T-helper 2 cell treated with Interferon-gamma antibody and Interleukin-4, amounts not matched to agents 5 μg/mL and 100 μg/mL, for 36 hours (primary cell): ENCODE measurements at regions not wholly inside any gene's neighbourhood (a gene's known extent, or its start where the extent isn't known, plus 50 kb on each side); places are given as distances from the start of the nearest gene placed in this dataset.

Experiments
- DNase-seq: peaks from one replicate; pipeline ENCODE4 v3.0.0; 2021; ENCODE audit warnings: low spot score
- H3K27ac Mint-ChIP-seq: one replicate; pipeline ENCODE4 v1.8.0; 2021; ENCODE audit warnings: mild to moderate bottlenecking, mixed read lengths
- H3K27me3 Mint-ChIP-seq: one replicate; pipeline ENCODE4 v1.8.0; 2021; ENCODE audit warnings: low read depth, mixed read lengths
- H3K36me3 Mint-ChIP-seq: one replicate; pipeline ENCODE4 v1.8.0; 2021; ENCODE audit warnings: low read depth, mixed read lengths
- H3K4me1 Mint-ChIP-seq: one replicate; pipeline ENCODE4 v1.8.0; 2021; ENCODE audit warnings: low read depth, mixed read lengths
- H3K4me3 Mint-ChIP-seq: one replicate; pipeline ENCODE4 v1.8.0; 2022; ENCODE audit warnings: mild to moderate bottlenecking, moderate library complexity, mixed read lengths
- H3K9me3 Mint-ChIP-seq: one replicate; pipeline ENCODE4 v1.8.0; 2021; ENCODE audit warnings: mixed read lengths

GRCh38 chr16:9199751-9200150 is 108.3 kb downstream of the HAPSTR1 start:
- H3K36me3 Mint-ChIP-seq: no peaks in the 10 kb centered on the region
- no peak overlapping the region for H3K4me3 Mint-ChIP-seq
- no peaks in the 10 kb centered on the region for H3K27me3 Mint-ChIP-seq
- no peaks in the 10 kb centered on the region for H3K4me1 Mint-ChIP-seq
- H3K27ac Mint-ChIP-seq: no peak overlapping the region
- DNase-seq: no peak
- no peaks in the 10 kb centered on the region for H3K9me3 Mint-ChIP-seq

GRCh38 chr16:9203956-9204355 is 112.5 kb downstream of the HAPSTR1 start:
- Mint-ChIP-seq H3K27ac (no peak overlapping the region), H3K4me1 (no peaks in the 10 kb centered on the region), H3K36me3 (no peaks in the 10 kb centered on the region), H3K27me3 (no peaks in the 10 kb centered on the region), H3K9me3 (no peaks in the 10 kb centered on the region), H3K4me3 (no peak overlapping the region)
- DNase-seq: no peak

GRCh38 chr16:9205661-9206060 is 114.2 kb downstream of the HAPSTR1 start:
- no peak for DNase-seq
- no peak overlapping the region for H3K4me3 Mint-ChIP-seq
- no peaks in the 10 kb centered on the region for H3K27me3 Mint-ChIP-seq
- H3K36me3 Mint-ChIP-seq: no peaks in the 10 kb centered on the region
- H3K4me1 Mint-ChIP-seq: no peaks in the 10 kb centered on the region
- H3K27ac Mint-ChIP-seq: no peak overlapping the region
- no peaks in the 10 kb centered on the region for H3K9me3 Mint-ChIP-seq

- no peak for DNase-seq
- H3K36me3 Mint-ChIP-seq: no peaks in the 10 kb centered on the region
Observed at GRCh38 chr16:9206156-9206555, 114.7 kb downstream of the HAPSTR1 start.

GRCh38 chr16:9212621-9213020 is 121.2 kb downstream of the HAPSTR1 start:
- H3K27me3 Mint-ChIP-seq: no peaks in the 10 kb centered on the region
- no peak overlapping the region for H3K4me3 Mint-ChIP-seq
- DNase-seq: no peak
- H3K36me3 Mint-ChIP-seq: no peaks in the 10 kb centered on the region
- no peaks in the 10 kb centered on the region for H3K9me3 Mint-ChIP-seq
- no peak overlapping the region for H3K27ac Mint-ChIP-seq
- H3K4me1 Mint-ChIP-seq: no peaks in the 10 kb centered on the region

More at GRCh38 chr16:9206156-9206555, 114.7 kb downstream of the HAPSTR1 start:
- H3K9me3 Mint-ChIP-seq: no peaks in the 10 kb centered on the region
- no peak overlapping the region for H3K4me3 Mint-ChIP-seq
- H3K4me1 Mint-ChIP-seq: no peaks in the 10 kb centered on the region
- no peaks in the 10 kb centered on the region for H3K27me3 Mint-ChIP-seq
- H3K27ac Mint-ChIP-seq: no peak overlapping the region

GRCh38 chr16:9219813-9220212 is 128.4 kb downstream of the HAPSTR1 start:
- H3K36me3 Mint-ChIP-seq: no peaks in the 10 kb centered on the region
- DNase-seq: no peak
- H3K27me3 Mint-ChIP-seq: no peaks in the 10 kb centered on the region
- H3K9me3 Mint-ChIP-seq: no peaks in the 10 kb centered on the region
- H3K4me3 Mint-ChIP-seq: no peak overlapping the region
- no peaks in the 10 kb centered on the region for H3K4me1 Mint-ChIP-seq
- no peak overlapping the region for H3K27ac Mint-ChIP-seq

- no peak for DNase-seq
- Mint-ChIP-seq H3K9me3 (no peaks in the 10 kb centered on the region), H3K4me1 (no peaks in the 10 kb centered on the region), H3K36me3 (no peaks in the 10 kb centered on the region), H3K27ac (no peak overlapping the region), H3K4me3 (no peak overlapping the region), H3K27me3 (no peaks in the 10 kb centered on the region)
Observed at GRCh38 chr16:9225527-9226316, 134.3 kb downstream of the HAPSTR1 start.

- Mint-ChIP-seq H3K4me1 (no peaks in the 10 kb centered on the region), H3K9me3 (no peaks in the 10 kb centered on the region), H3K4me3 (no peak overlapping the region), H3K27ac (no peak overlapping the region), H3K27me3 (no peaks in the 10 kb centered on the region), H3K36me3 (no peaks in the 10 kb centered on the region)
- DNase-seq: no peak
Observed at GRCh38 chr16:9226924-9227323, 135.5 kb downstream of the HAPSTR1 start.

GRCh38 chr16:9231039-9231438 is 139.6 kb downstream of the HAPSTR1 start:
- Mint-ChIP-seq H3K4me1 (no peaks in the 10 kb centered on the region), H3K27ac (no peak overlapping the region), H3K36me3 (no peaks in the 10 kb centered on the region), H3K27me3 (no peaks in the 10 kb centered on the region), H3K9me3 (no peaks in the 10 kb centered on the region), H3K4me3 (no peak overlapping the region)
- no peak for DNase-seq

GRCh38 chr16:9232102-9232770 is 140.8 kb downstream of the HAPSTR1 start:
- Mint-ChIP-seq H3K4me3 (no peak overlapping the region), H3K36me3 (no peaks in the 10 kb centered on the region), H3K27me3 (no peaks in the 10 kb centered on the region), H3K27ac (no peak overlapping the region), H3K9me3 (no peaks in the 10 kb centered on the region), H3K4me1 (no peaks in the 10 kb centered on the region)
- DNase-seq: no peak

GRCh38 chr16:9235867-9236266 is 144.4 kb downstream of the HAPSTR1 start:
- H3K27me3 Mint-ChIP-seq: no peaks in the 10 kb centered on the region
- H3K36me3 Mint-ChIP-seq: no peaks in the 10 kb centered on the region
- H3K4me3 Mint-ChIP-seq: no peak overlapping the region
- peaks cover 5% of the 10 kb centered on the region for H3K9me3 Mint-ChIP-seq
- no peak overlapping the region for H3K27ac Mint-ChIP-seq
- no peaks in the 10 kb centered on the region for H3K4me1 Mint-ChIP-seq
- DNase-seq: no peak

GRCh38 chr16:9236319-9236718 is 144.9 kb downstream of the HAPSTR1 start:
- Mint-ChIP-seq H3K4me1 (no peaks in the 10 kb centered on the region), H3K9me3 (peaks cover 5% of the 10 kb centered on the region), H3K36me3 (no peaks in the 10 kb centered on the region), H3K27me3 (no peaks in the 10 kb centered on the region), H3K4me3 (no peak overlapping the region), H3K27ac (no peak overlapping the region)
- no peak for DNase-seq

- no peak for DNase-seq
- H3K36me3 Mint-ChIP-seq: no peaks in the 10 kb centered on the region
- peaks cover 5% of the 10 kb centered on the region for H3K9me3 Mint-ChIP-seq
- H3K4me1 Mint-ChIP-seq: no peaks in the 10 kb centered on the region
- no peaks in the 10 kb centered on the region for H3K27me3 Mint-ChIP-seq
- H3K27ac Mint-ChIP-seq: no peak overlapping the region
- H3K4me3 Mint-ChIP-seq: no peak overlapping the region
Observed at GRCh38 chr16:9238346-9238745, 146.9 kb downstream of the HAPSTR1 start.

GRCh38 chr16:9241177-9241576 is 149.7 kb downstream of the HAPSTR1 start:
- no peaks in the 10 kb centered on the region for H3K4me1 Mint-ChIP-seq
- H3K36me3 Mint-ChIP-seq: no peaks in the 10 kb centered on the region
- H3K4me3 Mint-ChIP-seq: no peak overlapping the region
- DNase-seq: no peak
- H3K27ac Mint-ChIP-seq: no peak overlapping the region
- no peaks in the 10 kb centered on the region for H3K27me3 Mint-ChIP-seq
- peaks cover 5% of the 10 kb centered on the region for H3K9me3 Mint-ChIP-seq
